Ascending aorta (tissue), 2 donors: ENCODE measurements at regions not wholly inside any gene's neighbourhood (a gene's known extent, or its start where the extent isn't known, plus 50 kb on each side); places are given as distances from the start of the nearest gene placed in this dataset.

ENCODE experiments used
- DNase-seq, 2 donors: peaks; one replicate each; pipeline ENCODE4 v3.0.0-alpha.2; 2019; ENCODE audit warnings: low spot score in 2 of 2
- H3K27ac ChIP-seq, 2 donors: fragments of 200-600 bp; sonication (generic); one replicate each; pipeline ENCODE4 v1.5.1; 2016 to 2017; ENCODE audit warnings: mild to moderate bottlenecking in 1 of 2
- H3K27me3 ChIP-seq: fragments of 200-600 bp; sonication (generic); one replicate; pipeline ENCODE4 v1.5.1; 2017
- H3K36me3 ChIP-seq, 2 donors: fragments of 200-600 bp; sonication (generic); one replicate each; pipeline ENCODE4 v1.5.1; 2016
- H3K4me1 ChIP-seq, 2 donors: fragments of 200-600 bp; sonication (generic); one replicate each; pipeline ENCODE4 v1.5.1; 2016 to 2017; ENCODE audit warnings: mild to moderate bottlenecking in 1 of 2
- H3K4me3 ChIP-seq, 2 donors: fragments of 200-600 bp; sonication (generic); one replicate each; pipeline ENCODE4 v1.5.1; 2016 to 2017; ENCODE audit warnings: mild to moderate bottlenecking in 1 of 2
- H3K9me3 ChIP-seq, 2 donors: fragments of 200-600 bp; sonication (generic); one replicate each; pipeline ENCODE4 v1.5.1; 2016
- CTCF ChIP-seq, 3 experiments: fragments of 200-600 bp in 2 of 3; fragments of 450-650 bp in 1 of 3; sonication (generic) in 2 of 3; IDR thresholded peaks; one replicate each; pipeline ENCODE4 v1.5.1; 2016 to 2019; ENCODE audit warnings: antibody characterized with exemption in 3 of 3, mild to moderate bottlenecking in 1 of 3, moderate library complexity in 1 of 3
- intact Hi-C: fragments of 100-400 bp; cut with DNase I; formaldehyde crosslinking; loops from one replicate; pipeline ENCODE4 v1.15.1; 2023

GRCh38 chr16:73212431-73212830 lies 164.5 kb upstream of the ZFHX3 start:
- no peaks in the 10 kb centered on the region for H3K36me3 ChIP-seq
- H3K4me1 ChIP-seq: peaks cover 3 to 10% of the 10 kb centered on the region in 2 donors
- intact Hi-C loops: no loop called here
- no peak overlapping the region for H3K27ac ChIP-seq
- DNase-seq: no peak
- no peaks in the 10 kb centered on the region for H3K27me3 ChIP-seq
- no peaks in the 10 kb centered on the region for H3K9me3 ChIP-seq
- H3K4me3 ChIP-seq: no peak overlapping the region
- TF ChIP-seq CTCF (IDR thresholded peaks at IDR 0.05): no peak

GRCh38 chr16:73210686-73211085 lies 162.8 kb upstream of the ZFHX3 start:
- intact Hi-C loops: no loop called here
- no peak for DNase-seq
- H3K27me3 ChIP-seq: no peaks in the 10 kb centered on the region
- H3K4me3 ChIP-seq: no peak overlapping the region
- no peak overlapping the region for H3K27ac ChIP-seq
- no peak for TF ChIP-seq CTCF (IDR thresholded peaks at IDR 0.05)
- peaks cover 3 to 7% of the 10 kb centered on the region in 2 donors for H3K4me1 ChIP-seq
- H3K36me3 ChIP-seq: no peaks in the 10 kb centered on the region
- H3K9me3 ChIP-seq: no peaks in the 10 kb centered on the region

GRCh38 chr16:73210084-73210483 lies 162.2 kb upstream of the ZFHX3 start:
- DNase-seq: no peak
- H3K4me1 ChIP-seq: peaks cover 3% of the 10 kb centered on the region in 2 donors
- no peak overlapping the region for H3K27ac ChIP-seq
- TF ChIP-seq CTCF (IDR thresholded peaks at IDR 0.05): no peak
- no peak overlapping the region for H3K4me3 ChIP-seq
- intact Hi-C loops: no loop called here
- H3K27me3 ChIP-seq: no peaks in the 10 kb centered on the region
- no peaks in the 10 kb centered on the region for H3K36me3 ChIP-seq
- no peaks in the 10 kb centered on the region for H3K9me3 ChIP-seq

- no peak for TF ChIP-seq CTCF (IDR thresholded peaks at IDR 0.05)
- Histone ChIP-seq H3K4me3 (no peak overlapping the region), H3K36me3 (no peaks in the 10 kb centered on the region), H3K4me1 (peaks cover 2 to 3% of the 10 kb centered on the region in 2 donors), H3K27me3 (no peaks in the 10 kb centered on the region), H3K27ac (no peak overlapping the region), H3K9me3 (no peaks in the 10 kb centered on the region)
- DNase-seq: no peak
- intact Hi-C loops: no loop called here
These were observed 161.3 kb upstream of the ZFHX3 start for GRCh38 chr16:73209190-73209589.

- Histone ChIP-seq H3K9me3 (no peaks in the 10 kb centered on the region), H3K27me3 (no peaks in the 10 kb centered on the region), H3K4me3 (no peak overlapping the region), H3K27ac (no peak overlapping the region), H3K4me1 (no peaks in the 10 kb centered on the region), H3K36me3 (no peaks in the 10 kb centered on the region)
- TF ChIP-seq CTCF (IDR thresholded peaks at IDR 0.05): no peak
- DNase-seq: no peak
- intact Hi-C loops: no loop called here
These were observed 158.3 kb upstream of the ZFHX3 start for GRCh38 chr16:73206151-73206707.
